PFSK-1 (cell line): ENCODE measurements at regions not wholly inside any gene's neighbourhood (a gene's known extent, or its start where the extent isn't known, plus 50 kb on each side); places are given as distances from the start of the nearest gene placed in this dataset.

Source experiments
- FOXP2 ChIP-seq: optimal IDR thresholded peaks from 2 replicates; pipeline ENCODE3; 2011; ENCODE audit warnings: borderline replicate concordance, control low read depth, inconsistent platforms; ENCODE audit not compliant: insufficient read depth; ENCODE audit errors: extremely low read length, extremely low read depth
- POLR2AphosphoS5 ChIP-seq: IDR thresholded peaks from 2 replicates; pipeline ENCODE4 v1.6.1; 2012; ENCODE audit warnings: low read depth, mild to moderate bottlenecking, control low read depth, low read length, moderate library complexity
- SIN3A ChIP-seq: IDR thresholded peaks from 2 replicates; pipeline ENCODE4 v1.6.1; 2012; ENCODE audit warnings: mild to moderate bottlenecking, low read length, moderate library complexity, borderline replicate concordance; ENCODE audit not compliant: insufficient read depth
- TAF1 ChIP-seq: IDR thresholded peaks from 2 replicates; pipeline ENCODE4 v1.6.1; 2012; ENCODE audit warnings: low read length, control low read depth, borderline replicate concordance; ENCODE audit not compliant: insufficient read depth
- TF ChIP-seq, protein P1 (sequence below), 2 experiments: IDR thresholded peaks; 2 replicates each; pipeline versions ENCODE4 v1.6.1 to v1.8.0; 2011 to 2012; ENCODE audit warnings: low read depth in 2 of 2, low read length in 2 of 2, control low read depth in 1 of 2, inconsistent platforms in 1 of 2, mild to moderate bottlenecking in 1 of 2, moderate library complexity in 1 of 2; ENCODE audit not compliant: insufficient read depth in 1 of 2

DNA sequence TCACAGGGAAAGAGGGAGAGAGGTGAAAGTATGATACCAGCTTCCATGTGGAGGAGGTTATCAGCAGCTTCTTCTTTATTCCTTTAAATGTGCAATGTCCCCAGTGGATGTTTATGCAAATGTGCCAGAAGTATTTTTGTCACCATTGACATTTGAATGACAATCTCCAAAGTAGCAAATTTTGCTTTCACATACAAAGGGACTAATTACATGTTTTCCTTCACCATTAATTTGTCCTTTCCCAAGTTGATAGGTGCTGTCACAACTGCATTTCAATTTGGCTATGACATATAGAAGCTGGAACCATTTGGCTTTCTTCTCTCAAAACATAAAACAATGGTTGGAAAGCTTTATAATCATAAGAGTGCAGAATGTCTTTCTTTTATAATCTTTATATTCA is 469.0 kb upstream of the NWD2 start:
- TF ChIP-seq POLR2AphosphoS5, result no peak
- TF ChIP-seq SIN3A, result no peak
- TF ChIP-seq, protein P1, sequence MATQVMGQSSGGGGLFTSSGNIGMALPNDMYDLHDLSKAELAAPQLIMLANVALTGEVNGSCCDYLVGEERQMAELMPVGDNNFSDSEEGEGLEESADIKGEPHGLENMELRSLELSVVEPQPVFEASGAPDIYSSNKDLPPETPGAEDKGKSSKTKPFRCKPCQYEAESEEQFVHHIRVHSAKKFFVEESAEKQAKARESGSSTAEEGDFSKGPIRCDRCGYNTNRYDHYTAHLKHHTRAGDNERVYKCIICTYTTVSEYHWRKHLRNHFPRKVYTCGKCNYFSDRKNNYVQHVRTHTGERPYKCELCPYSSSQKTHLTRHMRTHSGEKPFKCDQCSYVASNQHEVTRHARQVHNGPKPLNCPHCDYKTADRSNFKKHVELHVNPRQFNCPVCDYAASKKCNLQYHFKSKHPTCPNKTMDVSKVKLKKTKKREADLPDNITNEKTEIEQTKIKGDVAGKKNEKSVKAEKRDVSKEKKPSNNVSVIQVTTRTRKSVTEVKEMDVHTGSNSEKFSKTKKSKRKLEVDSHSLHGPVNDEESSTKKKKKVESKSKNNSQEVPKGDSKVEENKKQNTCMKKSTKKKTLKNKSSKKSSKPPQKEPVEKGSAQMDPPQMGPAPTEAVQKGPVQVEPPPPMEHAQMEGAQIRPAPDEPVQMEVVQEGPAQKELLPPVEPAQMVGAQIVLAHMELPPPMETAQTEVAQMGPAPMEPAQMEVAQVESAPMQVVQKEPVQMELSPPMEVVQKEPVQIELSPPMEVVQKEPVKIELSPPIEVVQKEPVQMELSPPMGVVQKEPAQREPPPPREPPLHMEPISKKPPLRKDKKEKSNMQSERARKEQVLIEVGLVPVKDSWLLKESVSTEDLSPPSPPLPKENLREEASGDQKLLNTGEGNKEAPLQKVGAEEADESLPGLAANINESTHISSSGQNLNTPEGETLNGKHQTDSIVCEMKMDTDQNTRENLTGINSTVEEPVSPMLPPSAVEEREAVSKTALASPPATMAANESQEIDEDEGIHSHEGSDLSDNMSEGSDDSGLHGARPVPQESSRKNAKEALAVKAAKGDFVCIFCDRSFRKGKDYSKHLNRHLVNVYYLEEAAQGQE (IDR thresholded peaks at IDR 0.05; ENCODE audit: insufficient read depth in 1 of 2, low read depth in 2 of 2, low read length in 2 of 2), result no peak

DNA sequence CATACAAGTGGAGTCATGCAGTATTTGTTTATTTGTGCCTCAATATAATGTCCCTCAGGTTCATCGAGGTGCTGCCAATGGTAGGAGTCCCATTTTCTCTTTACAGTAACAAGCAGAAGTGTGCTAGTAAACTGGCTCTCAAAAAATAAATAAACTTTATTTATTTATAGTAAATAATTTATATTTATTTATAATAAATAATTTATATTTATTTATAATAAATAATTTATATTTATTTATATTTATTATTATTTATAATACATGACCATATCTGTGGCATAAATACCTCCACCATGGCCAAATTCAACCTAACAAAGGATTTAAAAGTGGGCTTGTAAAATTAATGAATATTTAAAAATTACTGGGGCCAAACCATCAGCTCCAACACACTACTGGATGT is 464.9 kb upstream of the NWD2 start:
- TF ChIP-seq TAF1 (no peak), POLR2AphosphoS5 (no peak), FOXP2 (no peak), SIN3A (no peak)
- TF ChIP-seq, protein P1 (IDR thresholded peaks at IDR 0.05; ENCODE audit: insufficient read depth in 1 of 2, low read depth in 2 of 2, low read length in 2 of 2), result no peak

DNA sequence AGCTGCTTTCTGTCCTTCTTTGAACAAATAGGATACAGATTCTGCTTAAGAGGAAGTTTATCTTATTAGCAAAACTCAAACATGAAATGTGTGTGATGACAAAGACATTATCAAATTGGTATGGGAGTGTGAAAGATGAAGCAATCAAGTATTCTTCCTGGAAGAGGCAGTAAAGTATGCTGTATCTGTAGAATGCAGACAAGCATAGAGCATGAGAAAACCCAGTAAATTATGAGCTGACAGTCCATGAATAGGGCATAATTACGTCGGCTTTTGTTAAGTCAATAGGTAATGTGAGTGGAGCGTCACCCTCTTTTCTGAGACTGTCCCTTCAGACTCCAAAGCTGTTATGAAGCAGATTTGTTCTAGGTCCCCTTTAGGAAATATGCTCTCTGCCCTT is 458.6 kb upstream of the NWD2 start:
- TF ChIP-seq POLR2AphosphoS5 (no peak), TAF1 (no peak), FOXP2 (no peak), SIN3A (no peak)
- TF ChIP-seq, protein P1 (IDR thresholded peaks at IDR 0.05; ENCODE audit: insufficient read depth in 1 of 2, low read depth in 2 of 2, low read length in 2 of 2), result no peak

DNA sequence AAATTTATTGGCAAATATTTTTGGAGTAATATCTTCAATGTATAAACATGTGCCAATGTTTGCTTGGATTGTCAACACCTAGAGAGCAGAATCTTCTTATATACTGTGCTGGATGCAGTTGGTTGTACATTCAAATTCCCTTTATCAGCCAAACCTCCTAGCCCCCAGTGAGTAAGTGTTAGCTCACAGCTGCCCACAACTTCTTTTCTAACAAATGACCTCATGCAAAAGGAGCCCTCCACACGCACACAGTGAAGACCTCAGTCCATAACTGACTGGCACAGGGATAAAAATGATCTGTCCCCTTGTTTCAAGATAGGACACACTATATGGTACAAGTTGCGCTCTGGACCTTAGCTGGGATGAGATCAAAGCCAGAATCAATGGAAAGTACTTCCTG is 458.0 kb upstream of the NWD2 start:
- no peak for TF ChIP-seq POLR2AphosphoS5
- TF ChIP-seq TAF1, result no peak
- no peak for TF ChIP-seq FOXP2
- TF ChIP-seq SIN3A, result no peak
- TF ChIP-seq, protein P1 (IDR thresholded peaks at IDR 0.05; ENCODE audit: insufficient read depth in 1 of 2, low read depth in 2 of 2, low read length in 2 of 2), result no peak

DNA sequence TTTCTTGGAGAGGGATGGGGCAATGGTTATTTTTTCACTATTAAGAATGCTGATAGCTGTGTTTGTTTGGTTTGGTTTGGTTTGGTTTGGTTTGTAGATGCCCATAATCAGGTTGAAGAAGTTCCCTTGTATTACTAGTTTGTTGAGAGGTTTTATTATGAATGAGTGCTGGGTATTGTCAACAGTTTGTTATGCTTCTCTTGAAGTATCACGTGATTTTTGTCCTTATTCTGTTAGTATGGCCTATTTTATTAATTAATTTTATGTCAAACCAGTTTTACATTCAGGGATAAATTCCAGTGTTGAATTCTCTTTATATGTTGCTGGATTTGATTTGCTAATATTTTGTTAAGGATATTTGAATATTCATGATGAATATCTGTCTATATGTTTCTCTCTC is 449.8 kb upstream of the NWD2 start:
- no peak for TF ChIP-seq SIN3A
- no peak for TF ChIP-seq TAF1
